Loucy (cell line): ENCODE measurements at regions not wholly inside any gene's neighbourhood (a gene's known extent, or its start where the extent isn't known, plus 50 kb on each side); places are given as distances from the start of the nearest gene placed in this dataset.

ENCODE experiments used
- EZH2phosphoT487 ChIP-seq: fragments of 200-600 bp; IDR thresholded peaks from 2 replicates; pipeline ENCODE4 v1.6.1; 2018; ENCODE audit warnings: antibody characterized with exemption, mild to moderate bottlenecking, moderate library complexity, borderline replicate concordance
- TF ChIP-seq, protein P1 (sequence below): fragments of 200-600 bp; sonication (generic); conservative IDR thresholded peaks from 2 replicates; pipeline ENCODE4 v1.5.1; 2014; ENCODE audit warnings: mild to moderate bottlenecking, antibody characterized with exemption, low read length

DNA sequence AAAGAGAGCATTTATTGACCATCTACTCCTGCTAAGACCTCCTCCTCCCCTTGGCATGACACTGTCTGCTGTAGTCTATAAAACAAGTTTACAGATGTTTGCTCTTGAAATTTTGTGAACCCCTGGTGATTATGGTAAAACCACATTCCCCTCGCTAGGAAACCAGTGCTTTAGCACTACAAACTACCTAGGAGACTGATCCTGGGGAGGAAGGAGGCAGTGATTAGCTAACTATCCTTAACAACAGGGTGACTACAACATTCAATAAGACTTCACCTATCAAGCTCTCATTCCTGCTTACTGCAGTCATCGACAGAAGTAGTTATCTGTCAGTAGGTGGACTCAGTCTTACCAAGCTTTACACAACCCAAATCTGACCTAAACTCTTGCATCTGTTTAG is 371.3 kb downstream of the TUSC7 start:
- TF ChIP-seq, protein P1, sequence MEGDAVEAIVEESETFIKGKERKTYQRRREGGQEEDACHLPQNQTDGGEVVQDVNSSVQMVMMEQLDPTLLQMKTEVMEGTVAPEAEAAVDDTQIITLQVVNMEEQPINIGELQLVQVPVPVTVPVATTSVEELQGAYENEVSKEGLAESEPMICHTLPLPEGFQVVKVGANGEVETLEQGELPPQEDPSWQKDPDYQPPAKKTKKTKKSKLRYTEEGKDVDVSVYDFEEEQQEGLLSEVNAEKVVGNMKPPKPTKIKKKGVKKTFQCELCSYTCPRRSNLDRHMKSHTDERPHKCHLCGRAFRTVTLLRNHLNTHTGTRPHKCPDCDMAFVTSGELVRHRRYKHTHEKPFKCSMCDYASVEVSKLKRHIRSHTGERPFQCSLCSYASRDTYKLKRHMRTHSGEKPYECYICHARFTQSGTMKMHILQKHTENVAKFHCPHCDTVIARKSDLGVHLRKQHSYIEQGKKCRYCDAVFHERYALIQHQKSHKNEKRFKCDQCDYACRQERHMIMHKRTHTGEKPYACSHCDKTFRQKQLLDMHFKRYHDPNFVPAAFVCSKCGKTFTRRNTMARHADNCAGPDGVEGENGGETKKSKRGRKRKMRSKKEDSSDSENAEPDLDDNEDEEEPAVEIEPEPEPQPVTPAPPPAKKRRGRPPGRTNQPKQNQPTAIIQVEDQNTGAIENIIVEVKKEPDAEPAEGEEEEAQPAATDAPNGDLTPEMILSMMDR: no peak
- TF ChIP-seq EZH2phosphoT487: no peak
